MCF 10A (cell line): ENCODE measurements at regions not wholly inside any gene's neighbourhood (a gene's known extent, or its start where the extent isn't known, plus 50 kb on each side); places are given as distances from the start of the nearest gene placed in this dataset.

Experiments
- BruUV-seq: library from RNA; stranded (reverse); fragments of 400-500 nt; replicated peaks from 2 replicates; lab custom pipeline; 2021; lab: Mats Ljungman, UMichigan
- CTCF ChIA-PET: fragments of 300-600 bp; sonication (Branson Sonifier 250); formaldehyde crosslinking; extraction: SDS; loops from one replicate; lab custom pipeline; 2021; ENCODE audit warnings: antibody characterized with exemption, inconsistent platforms; lab: Yijun Ruan, JAX
- POLR2A ChIA-PET: fragments of 300-600, 350-650 bp; sonication (Branson Sonifier 250); formaldehyde crosslinking; extraction: SDS; loops from one replicate; lab custom pipeline; 2020; ENCODE audit warnings: antibody characterized with exemption, inconsistent platforms; lab: Yijun Ruan, JAX
- DNase-seq: peaks from one replicate; pipeline ENCODE4 v3.0.0-alpha.2; 2018; ENCODE audit not compliant: unreplicated experiment
- H3K27ac Mint-ChIP-seq: one replicate; pipeline ENCODE4 v1.8.0; 2022; ENCODE audit warnings: mild to moderate bottlenecking, low read depth, mixed read lengths; ENCODE audit not compliant: unreplicated experiment
- H3K27me3 Mint-ChIP-seq: one replicate; pipeline ENCODE4 v1.8.0; 2022; ENCODE audit warnings: mixed read lengths; ENCODE audit not compliant: insufficient read depth, unreplicated experiment
- H3K36me3 Mint-ChIP-seq: one replicate; pipeline ENCODE4 v1.8.0; 2022; ENCODE audit warnings: mild to moderate bottlenecking, moderate library complexity, mixed read lengths; ENCODE audit not compliant: insufficient read depth, unreplicated experiment
- H3K4me1 Mint-ChIP-seq: one replicate; pipeline ENCODE4 v1.8.0; 2022; ENCODE audit warnings: mixed read lengths; ENCODE audit not compliant: insufficient read depth, unreplicated experiment
- H3K4me3 Mint-ChIP-seq: one replicate; pipeline ENCODE4 v1.8.0; 2022; ENCODE audit warnings: mild to moderate bottlenecking, moderate library complexity, mixed read lengths; ENCODE audit not compliant: unreplicated experiment
- H3K9me3 Mint-ChIP-seq: one replicate; pipeline ENCODE4 v1.8.0; 2022; ENCODE audit warnings: mixed read lengths; ENCODE audit not compliant: unreplicated experiment
- intact Hi-C: fragments of 100-400 bp; cut with micrococcal nuclease; formaldehyde crosslinking; loops from 2 replicates; pipeline ENCODE4 v1.14.1; 2022
- TF ChIP-seq, protein P1 (sequence below): fragments of 200-600 bp; IDR thresholded peaks from one replicate; pipeline ENCODE4 v1.8.0; 2022; ENCODE audit warnings: antibody characterized with exemption, mild to moderate bottlenecking; ENCODE audit not compliant: unreplicated experiment

DNA sequence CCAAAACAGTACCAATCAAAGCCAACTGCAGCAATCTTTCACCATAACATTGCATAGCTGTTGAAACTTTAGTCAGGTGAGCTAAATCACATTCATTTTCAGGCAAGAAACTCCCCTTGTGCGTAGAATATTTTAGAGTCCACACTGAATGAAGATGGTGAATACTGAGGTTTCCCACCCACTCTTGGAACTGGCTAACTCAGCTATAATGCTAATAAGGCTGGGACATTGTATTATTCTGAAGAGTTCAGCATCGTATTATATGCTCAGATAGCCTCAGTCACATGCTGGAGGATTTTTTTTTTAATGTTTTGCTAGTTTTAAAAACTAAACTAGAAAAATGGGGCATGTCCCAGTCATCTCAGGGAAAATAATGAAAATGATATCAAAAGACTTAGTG lies 352.3 kb upstream of the FMN2 start:
- no peak overlapping the region for H3K27ac Mint-ChIP-seq
- DNase-seq: no peak
- H3K4me1 Mint-ChIP-seq: no peaks in the 10 kb centered on the region
- POLR2A ChIA-PET: no interaction called here
- intact Hi-C loops: no loop called here
- no TSS peak for BruUV-seq
- H3K4me3 Mint-ChIP-seq: no peak overlapping the region
- no peaks in the 10 kb centered on the region for H3K27me3 Mint-ChIP-seq
- TF ChIP-seq, protein P1, sequence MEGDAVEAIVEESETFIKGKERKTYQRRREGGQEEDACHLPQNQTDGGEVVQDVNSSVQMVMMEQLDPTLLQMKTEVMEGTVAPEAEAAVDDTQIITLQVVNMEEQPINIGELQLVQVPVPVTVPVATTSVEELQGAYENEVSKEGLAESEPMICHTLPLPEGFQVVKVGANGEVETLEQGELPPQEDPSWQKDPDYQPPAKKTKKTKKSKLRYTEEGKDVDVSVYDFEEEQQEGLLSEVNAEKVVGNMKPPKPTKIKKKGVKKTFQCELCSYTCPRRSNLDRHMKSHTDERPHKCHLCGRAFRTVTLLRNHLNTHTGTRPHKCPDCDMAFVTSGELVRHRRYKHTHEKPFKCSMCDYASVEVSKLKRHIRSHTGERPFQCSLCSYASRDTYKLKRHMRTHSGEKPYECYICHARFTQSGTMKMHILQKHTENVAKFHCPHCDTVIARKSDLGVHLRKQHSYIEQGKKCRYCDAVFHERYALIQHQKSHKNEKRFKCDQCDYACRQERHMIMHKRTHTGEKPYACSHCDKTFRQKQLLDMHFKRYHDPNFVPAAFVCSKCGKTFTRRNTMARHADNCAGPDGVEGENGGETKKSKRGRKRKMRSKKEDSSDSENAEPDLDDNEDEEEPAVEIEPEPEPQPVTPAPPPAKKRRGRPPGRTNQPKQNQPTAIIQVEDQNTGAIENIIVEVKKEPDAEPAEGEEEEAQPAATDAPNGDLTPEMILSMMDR: no peak
- H3K36me3 Mint-ChIP-seq: no peaks in the 10 kb centered on the region
- CTCF ChIA-PET: interaction anchor here (0.7 to 0.9 kb wide), 2 partner anchors 181 to 438 kb away, joined by 4 to 5 read pairs; no protein-coding TSS in a partner anchor
- H3K9me3 Mint-ChIP-seq: peaks cover 5% of the 10 kb centered on the region

DNA sequence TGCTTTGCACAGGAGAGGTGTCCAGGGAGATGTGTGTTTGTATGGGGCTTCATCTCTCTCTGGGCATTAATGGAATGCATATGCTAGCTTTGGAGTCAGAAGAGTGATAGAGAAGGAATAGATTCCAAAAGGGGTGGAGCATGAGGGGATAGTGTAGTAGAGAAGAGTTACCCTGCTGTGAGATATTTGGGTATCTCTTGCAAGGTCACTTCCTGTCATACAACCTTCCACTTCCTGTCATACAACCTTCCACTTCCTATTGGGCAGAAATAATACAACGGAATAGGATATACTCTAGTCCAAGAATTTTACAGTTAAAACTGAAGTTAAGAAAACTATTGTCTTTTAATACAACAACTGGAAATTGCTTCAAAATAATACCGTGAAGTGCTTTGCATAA lies 351.8 kb upstream of the FMN2 start:
- no peak for DNase-seq
- H3K36me3 Mint-ChIP-seq: no peaks in the 10 kb centered on the region
- H3K9me3 Mint-ChIP-seq: peaks cover 10% of the 10 kb centered on the region
- no TSS peak for BruUV-seq
- intact Hi-C loops: no loop called here
- ChIA-PET POLR2A (interaction anchor here (1.1 kb wide), 1 partner anchor 20 kb away, joined by 3 read pairs; no protein-coding TSS in a partner anchor), CTCF (interaction anchor here (0.6 to 0.9 kb wide), 4 partner anchors 34 to 1888 kb away, joined by 3 to 5 read pairs (median 4); no protein-coding TSS in a partner anchor)
- H3K27ac Mint-ChIP-seq: no peak overlapping the region
- no peaks in the 10 kb centered on the region for H3K27me3 Mint-ChIP-seq
- TF ChIP-seq, protein P1: no peak
- H3K4me1 Mint-ChIP-seq: no peaks in the 10 kb centered on the region
- H3K4me3 Mint-ChIP-seq: no peak overlapping the region

DNA sequence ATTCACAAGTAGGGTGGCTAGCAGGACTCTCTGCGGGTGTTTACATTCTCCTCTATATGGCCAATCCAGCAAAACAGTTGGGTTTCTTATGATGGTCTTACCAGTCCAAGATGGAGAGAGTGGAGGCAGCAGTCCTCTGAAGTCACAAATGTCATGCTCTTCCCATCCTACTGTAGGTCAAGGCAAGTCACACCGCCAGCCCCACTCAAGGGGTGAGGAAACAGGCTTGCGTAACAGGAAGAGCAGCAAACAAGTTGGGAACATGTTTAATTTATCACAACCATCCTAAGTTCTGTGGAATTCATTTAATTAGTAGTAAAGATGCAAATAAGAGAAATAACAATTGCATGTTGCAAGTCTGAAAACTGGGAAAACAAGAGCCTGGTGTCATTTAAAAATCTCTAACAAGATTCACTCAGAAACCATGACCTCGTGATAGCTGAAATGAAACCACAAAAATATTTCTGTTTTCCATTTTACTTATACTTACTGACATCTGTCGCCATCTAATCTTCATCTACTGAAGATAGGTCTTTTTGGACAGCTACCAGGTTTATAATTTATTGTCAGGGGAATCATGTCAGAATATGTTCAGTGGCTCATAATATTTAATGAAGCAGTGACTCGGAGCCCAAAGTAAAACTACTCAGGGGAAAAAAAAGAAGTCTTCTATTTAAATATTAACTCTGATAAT lies 349.1 kb upstream of the FMN2 start:
- DNase-seq: no peak
- Mint-ChIP-seq H3K27me3 (no peaks in the 10 kb centered on the region), H3K4me3 (no peak overlapping the region), H3K36me3 (no peaks in the 10 kb centered on the region), H3K9me3 (peaks cover 13% of the 10 kb centered on the region), H3K4me1 (no peaks in the 10 kb centered on the region), H3K27ac (no peak overlapping the region)
- intact Hi-C loops: no loop called here
- TF ChIP-seq, protein P1: no peak
- CTCF ChIA-PET: interaction anchor here (1.0 kb wide), 1 partner anchor 68 kb away, joined by 3 read pairs; no protein-coding TSS in a partner anchor
- no TSS peak for BruUV-seq
- POLR2A ChIA-PET: interaction anchor here (0.7 to 0.8 kb wide), 2 partner anchors 8 to 13 kb away, joined by 3 read pairs; no protein-coding TSS in a partner anchor

DNA sequence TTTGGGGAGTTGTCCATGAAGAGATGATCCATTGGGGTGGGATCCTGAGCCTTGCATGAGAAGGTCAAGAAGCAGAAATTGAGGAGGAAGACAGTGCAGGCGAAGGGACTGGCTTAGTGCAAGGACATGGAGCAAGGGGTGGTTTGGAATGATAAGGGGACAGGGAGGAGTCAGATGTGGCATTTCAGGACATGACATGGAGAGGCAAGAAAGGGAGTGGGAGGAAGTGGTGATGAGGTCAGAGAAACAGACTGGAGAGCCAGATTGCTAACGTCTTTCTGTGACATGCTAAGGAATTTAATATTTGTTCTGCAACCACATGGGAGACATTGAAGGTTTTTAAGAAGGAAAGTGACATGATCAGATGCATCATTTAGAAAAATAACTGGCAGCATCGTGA lies 346.8 kb upstream of the FMN2 start:
- Mint-ChIP-seq H3K27ac (no peak overlapping the region), H3K4me3 (no peak overlapping the region), H3K4me1 (no peaks in the 10 kb centered on the region), H3K9me3 (peaks cover 13% of the 10 kb centered on the region), H3K36me3 (no peaks in the 10 kb centered on the region), H3K27me3 (no peaks in the 10 kb centered on the region)
- ChIA-PET POLR2A (no interaction called here), CTCF (interaction anchor here (0.6 kb wide), 1 partner anchor 686 kb away, joined by 3 read pairs; no protein-coding TSS in a partner anchor)
- DNase-seq: no peak
- BruUV-seq: no TSS peak
- intact Hi-C loops: no loop called here
- TF ChIP-seq, protein P1: no peak
